Dermis microvascular lymphatic vessel endothelial cell (primary cell): ENCODE measurements at regions not wholly inside any gene's neighbourhood (a gene's known extent, or its start where the extent isn't known, plus 50 kb on each side); places are given as distances from the start of the nearest gene placed in this dataset.

Experiments
- DNase-seq, 2 donors: peaks; one replicate each; pipeline versions ENCODE4 v3.0.0 to v3.0.0-alpha.2; 2010; ENCODE audit warnings: low read depth in 2 of 2

DNA sequence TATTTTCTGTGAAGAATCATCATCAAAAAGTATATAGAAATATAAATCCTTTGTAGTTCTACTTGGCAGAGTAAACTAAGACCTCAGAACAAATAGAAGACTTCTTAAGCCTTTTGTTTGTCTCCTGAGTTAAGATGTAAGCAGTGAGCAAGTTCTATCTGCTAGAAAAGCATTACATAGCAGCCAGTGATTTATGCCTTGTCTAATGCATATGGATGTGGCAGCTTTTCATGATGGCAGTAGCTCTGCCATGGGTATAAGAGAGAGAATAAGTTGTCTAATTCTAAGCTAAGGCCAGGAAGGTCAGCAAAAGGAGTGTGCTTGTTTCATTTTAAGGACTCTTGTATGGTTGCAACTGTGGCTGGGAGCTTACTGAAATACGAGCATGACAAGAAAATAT lies 920.2 kb downstream of the GRIK2 start:
- no peak for DNase-seq

DNA sequence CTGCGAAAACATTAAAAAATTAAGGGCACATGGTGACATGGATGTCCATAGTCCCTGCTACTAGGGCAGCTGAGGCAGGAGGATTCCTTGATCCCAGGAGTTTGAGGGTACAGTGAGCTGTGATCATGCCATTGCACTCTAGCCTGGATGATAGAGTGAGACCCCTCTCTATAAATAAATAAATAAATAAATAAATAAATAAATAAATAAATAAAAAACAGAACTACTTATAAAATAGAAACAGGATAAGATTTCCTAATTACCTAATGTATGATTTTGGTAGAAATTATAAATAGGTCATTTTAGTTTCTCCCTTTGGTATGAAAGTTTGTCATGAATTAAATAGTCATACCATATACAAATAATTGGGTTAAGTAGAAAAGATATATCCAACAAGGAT lies 916.2 kb downstream of the GRIK2 start:
- DNase-seq, result no peak

DNA sequence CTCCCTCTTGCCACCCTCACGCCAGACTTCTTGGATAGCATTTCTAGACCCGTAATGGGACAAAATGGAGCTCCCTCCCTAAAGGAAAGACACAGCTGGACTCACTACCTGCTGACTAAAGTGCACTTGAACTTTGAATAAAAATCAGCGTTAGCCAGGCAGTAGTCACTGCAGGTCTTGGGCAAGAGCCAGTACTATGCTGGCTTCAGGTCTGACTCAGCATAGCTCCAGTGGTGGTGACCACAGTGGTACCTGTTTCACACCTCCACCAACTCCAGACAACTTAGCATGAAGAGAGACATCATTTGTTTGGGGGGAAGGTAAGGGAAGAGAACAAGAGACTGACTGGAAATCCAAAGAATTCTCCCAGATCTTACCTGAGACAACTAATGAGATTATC lies 906.8 kb downstream of the GRIK2 start:
- DNase-seq, result no peak

DNA sequence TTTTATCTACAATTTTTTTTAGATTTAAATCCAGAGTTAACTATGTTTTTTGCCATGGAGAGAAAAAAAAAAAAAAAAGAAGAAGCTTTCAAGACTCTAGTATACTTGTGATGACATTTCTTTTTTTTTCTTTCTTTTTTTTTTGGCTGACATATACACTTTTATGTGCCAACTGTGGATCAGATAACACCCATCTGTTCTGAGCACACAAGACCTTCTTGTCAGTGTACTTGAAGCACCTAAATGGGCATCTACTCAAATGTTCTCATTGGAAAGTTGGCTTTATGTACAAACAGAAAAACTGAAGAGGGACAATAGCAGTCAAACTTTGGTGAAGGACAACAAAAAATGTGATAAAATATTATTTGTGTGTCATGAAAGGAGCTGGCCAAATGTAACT lies 904.5 kb downstream of the GRIK2 start:
- DNase-seq, result no peak
